ENCODE measurements at regions not wholly inside any gene's neighbourhood (a gene's known extent, or its start where the extent isn't known, plus 50 kb on each side); places are given as distances from the start of the nearest gene placed in this dataset.
"Not testable (repeated sequence)": the region's sequence is repeated elsewhere in the genome, so short reads cannot be mapped to it uniquely, and the experiment has no call there.

GRCh38 chr7:65770473-65771225 lies 102.2 kb upstream of the VKORC1L1 start:
- H3K27me3 Mint-ChIP-seq; intact Hi-C loops (cut with micrococcal nuclease); H3K9me3 Mint-ChIP-seq; H3K36me3 Mint-ChIP-seq (ENCODE audit: low read depth); H3K4me1 Mint-ChIP-seq (ENCODE audit: low read depth): not testable (repeated sequence)
- peak overlapping the region; percentile 89 for H3K4me3 Mint-ChIP-seq
- peak overlapping the region; percentile 90 for H3K27ac Mint-ChIP-seq

- intact Hi-C loops (cut with micrococcal nuclease) = not testable (repeated sequence)
- peak overlapping the region; percentile 90 for H3K27ac Mint-ChIP-seq
These were observed 101.7 kb upstream of the VKORC1L1 start for GRCh38 chr7:65771226-65771569.

GRCh38 chr7:65776677-65777076 lies 96.2 kb upstream of the VKORC1L1 start:
- H3K27ac Mint-ChIP-seq; H3K9me3 Mint-ChIP-seq; intact Hi-C loops (cut with micrococcal nuclease); H3K36me3 Mint-ChIP-seq (ENCODE audit: low read depth); H3K4me3 Mint-ChIP-seq; H3K27me3 Mint-ChIP-seq; H3K4me1 Mint-ChIP-seq (ENCODE audit: low read depth): not testable (repeated sequence)

More at GRCh38 chr7:65771226-65771569, 101.7 kb upstream of the VKORC1L1 start:
- H3K9me3 Mint-ChIP-seq; H3K36me3 Mint-ChIP-seq (ENCODE audit: low read depth); H3K4me1 Mint-ChIP-seq (ENCODE audit: low read depth); H3K27me3 Mint-ChIP-seq: not testable (repeated sequence)
- peak overlapping the region; percentile 89 for H3K4me3 Mint-ChIP-seq

GRCh38 chr7:65789943-65790342 lies 82.9 kb upstream of the VKORC1L1 start:
- H3K27me3 Mint-ChIP-seq; H3K36me3 Mint-ChIP-seq (ENCODE audit: low read depth); intact Hi-C loops (cut with micrococcal nuclease); H3K4me1 Mint-ChIP-seq (ENCODE audit: low read depth); H3K27ac Mint-ChIP-seq; H3K4me3 Mint-ChIP-seq; H3K9me3 Mint-ChIP-seq: not testable (repeated sequence)

GRCh38 chr7:65791788-65792187 lies 81.1 kb upstream of the VKORC1L1 start:
- H3K36me3 Mint-ChIP-seq (ENCODE audit: low read depth); intact Hi-C loops (cut with micrococcal nuclease); H3K4me1 Mint-ChIP-seq (ENCODE audit: low read depth); H3K27me3 Mint-ChIP-seq; H3K9me3 Mint-ChIP-seq; H3K27ac Mint-ChIP-seq; H3K4me3 Mint-ChIP-seq: not testable (repeated sequence)

- H3K9me3 Mint-ChIP-seq; H3K36me3 Mint-ChIP-seq (ENCODE audit: low read depth); intact Hi-C loops (cut with micrococcal nuclease); H3K4me1 Mint-ChIP-seq (ENCODE audit: low read depth); H3K4me3 Mint-ChIP-seq; H3K27me3 Mint-ChIP-seq; H3K27ac Mint-ChIP-seq: not testable (repeated sequence)
These were observed 80.1 kb upstream of the VKORC1L1 start for GRCh38 chr7:65792726-65793125.

- intact Hi-C loops (cut with micrococcal nuclease); H3K4me1 Mint-ChIP-seq (ENCODE audit: low read depth); H3K4me3 Mint-ChIP-seq; H3K9me3 Mint-ChIP-seq; H3K36me3 Mint-ChIP-seq (ENCODE audit: low read depth); H3K27me3 Mint-ChIP-seq; H3K27ac Mint-ChIP-seq: not testable (repeated sequence)
These were observed 78.0 kb upstream of the VKORC1L1 start for GRCh38 chr7:65794671-65795391.

GRCh38 chr7:65795392-65795716 lies 77.5 kb upstream of the VKORC1L1 start:
- H3K9me3 Mint-ChIP-seq; H3K36me3 Mint-ChIP-seq (ENCODE audit: low read depth); H3K4me1 Mint-ChIP-seq (ENCODE audit: low read depth); intact Hi-C loops (cut with micrococcal nuclease); H3K4me3 Mint-ChIP-seq; H3K27ac Mint-ChIP-seq; H3K27me3 Mint-ChIP-seq: not testable (repeated sequence)

- no peaks in the 10 kb centered on the region for H3K27me3 Mint-ChIP-seq
- peaks cover 6% of the 10 kb centered on the region for H3K4me1 Mint-ChIP-seq (ENCODE audit: low read depth)
- no peak overlapping the region for H3K4me3 Mint-ChIP-seq
- H3K9me3 Mint-ChIP-seq = no peaks in the 10 kb centered on the region
- H3K27ac Mint-ChIP-seq = no peak overlapping the region
- H3K36me3 Mint-ChIP-seq (ENCODE audit: low read depth) = no peaks in the 10 kb centered on the region
- intact Hi-C loops (cut with micrococcal nuclease) = no loop called here
These were observed 76.7 kb upstream of the VKORC1L1 start for GRCh38 chr7:65796205-65796604.

- H3K36me3 Mint-ChIP-seq (ENCODE audit: low read depth); H3K27me3 Mint-ChIP-seq; H3K4me3 Mint-ChIP-seq; intact Hi-C loops (cut with micrococcal nuclease); H3K4me1 Mint-ChIP-seq (ENCODE audit: low read depth); H3K27ac Mint-ChIP-seq; H3K9me3 Mint-ChIP-seq: not testable (repeated sequence)
These were observed 75.8 kb upstream of the VKORC1L1 start for GRCh38 chr7:65797086-65797485.

GRCh38 chr7:65797566-65797965 lies 75.3 kb upstream of the VKORC1L1 start:
- H3K27me3 Mint-ChIP-seq; H3K9me3 Mint-ChIP-seq; H3K27ac Mint-ChIP-seq; H3K36me3 Mint-ChIP-seq (ENCODE audit: low read depth); H3K4me3 Mint-ChIP-seq; H3K4me1 Mint-ChIP-seq (ENCODE audit: low read depth); intact Hi-C loops (cut with micrococcal nuclease): not testable (repeated sequence)

- no peak overlapping the region for H3K4me3 Mint-ChIP-seq
- no peaks in the 10 kb centered on the region for H3K27me3 Mint-ChIP-seq
- no peak overlapping the region for H3K27ac Mint-ChIP-seq
These were observed 74.5 kb upstream of the VKORC1L1 start for GRCh38 chr7:65798111-65799075.

GRCh38 chr7:65800191-65800590 lies 72.7 kb upstream of the VKORC1L1 start:
- intact Hi-C loops (cut with micrococcal nuclease); H3K4me1 Mint-ChIP-seq (ENCODE audit: low read depth); H3K36me3 Mint-ChIP-seq (ENCODE audit: low read depth); H3K4me3 Mint-ChIP-seq; H3K27me3 Mint-ChIP-seq; H3K27ac Mint-ChIP-seq; H3K9me3 Mint-ChIP-seq: not testable (repeated sequence)

More at GRCh38 chr7:65798111-65799075, 74.5 kb upstream of the VKORC1L1 start:
- no peaks in the 10 kb centered on the region for H3K36me3 Mint-ChIP-seq (ENCODE audit: low read depth)
- H3K9me3 Mint-ChIP-seq = no peaks in the 10 kb centered on the region
- intact Hi-C loops (cut with micrococcal nuclease) = no loop called here
- H3K4me1 Mint-ChIP-seq (ENCODE audit: low read depth) = peaks cover 6% of the 10 kb centered on the region

GRCh38 chr7:65800890-65801341 lies 72.0 kb upstream of the VKORC1L1 start:
- intact Hi-C loops (cut with micrococcal nuclease) = no loop called here
- H3K9me3 Mint-ChIP-seq = no peaks in the 10 kb centered on the region
- H3K27ac Mint-ChIP-seq = no peak overlapping the region
- H3K4me3 Mint-ChIP-seq = no peak overlapping the region
- no peaks in the 10 kb centered on the region for H3K36me3 Mint-ChIP-seq (ENCODE audit: low read depth)
- peaks cover 6% of the 10 kb centered on the region for H3K4me1 Mint-ChIP-seq (ENCODE audit: low read depth)
- no peaks in the 10 kb centered on the region for H3K27me3 Mint-ChIP-seq

Data from dendritic cell treated with granulocyte-macrophage colony-stimulating factor and Interleukin-4, amounts not matched to agents 40 ng/mL and 50 ng/mL, for 4 days (primary cell).